ENCODE measurements at regions not wholly inside any gene's neighbourhood (a gene's known extent, or its start where the extent isn't known, plus 50 kb on each side); places are given as distances from the start of the nearest gene placed in this dataset.

- TF ChIP-seq, protein P1, sequence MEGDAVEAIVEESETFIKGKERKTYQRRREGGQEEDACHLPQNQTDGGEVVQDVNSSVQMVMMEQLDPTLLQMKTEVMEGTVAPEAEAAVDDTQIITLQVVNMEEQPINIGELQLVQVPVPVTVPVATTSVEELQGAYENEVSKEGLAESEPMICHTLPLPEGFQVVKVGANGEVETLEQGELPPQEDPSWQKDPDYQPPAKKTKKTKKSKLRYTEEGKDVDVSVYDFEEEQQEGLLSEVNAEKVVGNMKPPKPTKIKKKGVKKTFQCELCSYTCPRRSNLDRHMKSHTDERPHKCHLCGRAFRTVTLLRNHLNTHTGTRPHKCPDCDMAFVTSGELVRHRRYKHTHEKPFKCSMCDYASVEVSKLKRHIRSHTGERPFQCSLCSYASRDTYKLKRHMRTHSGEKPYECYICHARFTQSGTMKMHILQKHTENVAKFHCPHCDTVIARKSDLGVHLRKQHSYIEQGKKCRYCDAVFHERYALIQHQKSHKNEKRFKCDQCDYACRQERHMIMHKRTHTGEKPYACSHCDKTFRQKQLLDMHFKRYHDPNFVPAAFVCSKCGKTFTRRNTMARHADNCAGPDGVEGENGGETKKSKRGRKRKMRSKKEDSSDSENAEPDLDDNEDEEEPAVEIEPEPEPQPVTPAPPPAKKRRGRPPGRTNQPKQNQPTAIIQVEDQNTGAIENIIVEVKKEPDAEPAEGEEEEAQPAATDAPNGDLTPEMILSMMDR (IDR thresholded peaks at IDR 0.05): no peak
- no peak for TF ChIP-seq NRF1 (IDR thresholded peaks at IDR 0.05; ENCODE audit: low read depth, low read length)
- TF ChIP-seq EP300 (IDR thresholded peaks at IDR 0.05; ENCODE audit: borderline replicate concordance in 1 of 2, low read depth in 1 of 2, low read length in 1 of 2): no peak
These were observed 66.0 kb upstream of the ITGA6 start for GRCh38 chr2:172361360-172361759.
